Ascending aorta (tissue), 2 donors: ENCODE measurements at regions not wholly inside any gene's neighbourhood (a gene's known extent, or its start where the extent isn't known, plus 50 kb on each side); places are given as distances from the start of the nearest gene placed in this dataset.

ENCODE experiments used
- DNase-seq, 2 donors: peaks; one replicate each; pipeline ENCODE4 v3.0.0-alpha.2; 2019; ENCODE audit warnings: low spot score in 2 of 2
- H3K27ac ChIP-seq, 2 donors: fragments of 200-600 bp; sonication (generic); one replicate each; pipeline ENCODE4 v1.5.1; 2016 to 2017; ENCODE audit warnings: mild to moderate bottlenecking in 1 of 2
- H3K27me3 ChIP-seq: fragments of 200-600 bp; sonication (generic); one replicate; pipeline ENCODE4 v1.5.1; 2017
- H3K36me3 ChIP-seq, 2 donors: fragments of 200-600 bp; sonication (generic); one replicate each; pipeline ENCODE4 v1.5.1; 2016
- H3K4me1 ChIP-seq, 2 donors: fragments of 200-600 bp; sonication (generic); one replicate each; pipeline ENCODE4 v1.5.1; 2016 to 2017; ENCODE audit warnings: mild to moderate bottlenecking in 1 of 2
- H3K4me3 ChIP-seq, 2 donors: fragments of 200-600 bp; sonication (generic); one replicate each; pipeline ENCODE4 v1.5.1; 2016 to 2017; ENCODE audit warnings: mild to moderate bottlenecking in 1 of 2
- H3K9me3 ChIP-seq, 2 donors: fragments of 200-600 bp; sonication (generic); one replicate each; pipeline ENCODE4 v1.5.1; 2016
- CTCF ChIP-seq, 3 experiments: fragments of 200-600 bp in 2 of 3; fragments of 450-650 bp in 1 of 3; sonication (generic) in 2 of 3; IDR thresholded peaks; one replicate each; pipeline ENCODE4 v1.5.1; 2016 to 2019; ENCODE audit warnings: antibody characterized with exemption in 3 of 3, mild to moderate bottlenecking in 1 of 3, moderate library complexity in 1 of 3
- intact Hi-C: fragments of 100-400 bp; cut with DNase I; formaldehyde crosslinking; loops from one replicate; pipeline ENCODE4 v1.15.1; 2023

DNA sequence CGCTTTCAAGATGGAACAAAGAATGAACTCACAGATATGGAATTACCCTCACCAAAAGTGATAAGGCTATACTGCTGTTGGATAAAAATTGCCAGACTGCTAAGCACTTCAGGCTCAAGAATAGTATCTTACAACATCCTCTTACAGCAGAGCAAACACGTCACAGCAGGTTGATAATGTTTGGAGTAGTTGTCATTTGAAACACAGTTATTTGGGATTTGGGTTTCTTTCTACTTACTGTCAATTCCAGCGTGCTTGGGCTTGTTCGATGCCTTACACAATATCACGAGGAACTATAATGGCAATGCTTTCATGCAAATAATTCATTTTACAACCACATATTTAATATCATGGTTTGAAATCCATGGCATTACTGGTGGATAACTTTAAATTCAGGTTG, 1223.7 kb upstream of the AGA start:
- Histone ChIP-seq H3K27ac (no peak overlapping the region), H3K36me3 (no peaks in the 10 kb centered on the region), H3K27me3 (no peaks in the 10 kb centered on the region), H3K4me1 (no peaks in the 10 kb centered on the region), H3K9me3 (peaks cover 0 to 5% of the 10 kb centered on the region in 2 donors), H3K4me3 (no peak overlapping the region)
- DNase-seq, result no peak
- intact Hi-C loops, result no loop called here
- no peak for TF ChIP-seq CTCF (IDR thresholded peaks at IDR 0.05)

- Histone ChIP-seq H3K27ac (no peak overlapping the region), H3K9me3 (peaks cover 0 to 5% of the 10 kb centered on the region in 2 donors), H3K4me1 (no peaks in the 10 kb centered on the region), H3K4me3 (no peak overlapping the region), H3K36me3 (no peaks in the 10 kb centered on the region), H3K27me3 (no peaks in the 10 kb centered on the region)
- no peak for DNase-seq
- intact Hi-C loops, result no loop called here
- TF ChIP-seq CTCF (IDR thresholded peaks at IDR 0.05), result no peak
These were observed 1229.5 kb upstream of the AGA start for GRCh38 chr4:178671766-178672165.

DNA sequence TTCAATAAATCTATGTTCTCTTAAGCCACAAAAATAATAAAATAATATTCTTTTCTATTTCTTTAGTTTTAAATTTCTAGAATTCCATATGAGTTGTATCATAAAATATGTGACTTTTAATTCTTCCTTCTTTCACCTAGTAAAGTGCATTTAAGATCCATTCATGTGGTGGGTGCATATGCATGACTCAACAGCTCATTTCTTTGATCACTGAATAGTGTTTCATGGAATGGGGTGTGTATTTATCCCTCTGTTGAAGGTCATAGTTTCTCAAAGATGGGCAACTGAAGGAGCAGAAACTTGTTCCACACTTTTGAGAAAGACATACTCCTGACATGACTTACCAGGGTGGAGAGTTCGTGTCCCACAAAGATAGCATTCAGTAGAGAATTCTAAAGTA, 1230.3 kb upstream of the AGA start:
- Histone ChIP-seq H3K36me3 (no peaks in the 10 kb centered on the region), H3K4me3 (no peak overlapping the region), H3K9me3 (peaks cover 0 to 5% of the 10 kb centered on the region in 2 donors), H3K4me1 (no peaks in the 10 kb centered on the region), H3K27ac (no peak overlapping the region), H3K27me3 (no peaks in the 10 kb centered on the region)
- DNase-seq, result no peak
- TF ChIP-seq CTCF (IDR thresholded peaks at IDR 0.05), result no peak
- intact Hi-C loops, result no loop called here

DNA sequence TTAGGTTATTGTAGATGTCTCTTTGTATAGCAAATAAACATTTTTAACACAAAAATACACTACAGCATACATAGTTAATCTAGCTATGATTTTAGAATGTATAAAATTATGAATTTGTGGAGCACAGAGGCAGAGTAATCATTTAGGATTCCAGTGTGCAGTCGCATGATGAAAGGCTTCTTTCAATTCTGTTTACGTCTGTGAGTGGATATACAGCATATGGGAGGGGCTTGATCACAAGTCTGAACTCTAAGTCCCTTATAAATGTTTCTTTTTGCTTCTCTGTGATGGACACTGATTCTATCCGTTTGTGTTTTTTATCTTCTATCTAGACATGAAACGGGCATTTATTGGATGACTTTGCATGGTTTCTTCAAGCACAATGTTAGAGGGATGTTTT, 1239.6 kb upstream of the AGA start:
- Histone ChIP-seq H3K36me3 (no peaks in the 10 kb centered on the region), H3K9me3 (no peaks in the 10 kb centered on the region), H3K4me1 (no peaks in the 10 kb centered on the region), H3K4me3 (no peak overlapping the region), H3K27ac (no peak overlapping the region), H3K27me3 (no peaks in the 10 kb centered on the region)
- intact Hi-C loops, result no loop called here
- no peak for TF ChIP-seq CTCF (IDR thresholded peaks at IDR 0.05)
- no peak for DNase-seq

- no peaks in the 10 kb centered on the region for H3K27me3 ChIP-seq
- no peaks in the 10 kb centered on the region for H3K36me3 ChIP-seq
- no peaks in the 10 kb centered on the region for H3K4me1 ChIP-seq
- intact Hi-C loops, result no loop called here
- no peak for TF ChIP-seq CTCF (IDR thresholded peaks at IDR 0.05)
- DNase-seq, result no peak
- H3K27ac ChIP-seq, result no peak overlapping the region
- no peak overlapping the region for H3K4me3 ChIP-seq
- no peaks in the 10 kb centered on the region for H3K9me3 ChIP-seq
These were observed 1247.7 kb upstream of the AGA start for GRCh38 chr4:178689926-178690325.

- Histone ChIP-seq H3K9me3 (no peaks in the 10 kb centered on the region), H3K36me3 (no peaks in the 10 kb centered on the region), H3K4me1 (no peaks in the 10 kb centered on the region), H3K4me3 (no peak overlapping the region), H3K27me3 (no peaks in the 10 kb centered on the region), H3K27ac (no peak overlapping the region)
- intact Hi-C loops, result no loop called here
- TF ChIP-seq CTCF (IDR thresholded peaks at IDR 0.05), result no peak
- no peak for DNase-seq
These were observed 1251.6 kb upstream of the AGA start for GRCh38 chr4:178693816-178694215.
